Pancreas (tissue), 10 donors: ENCODE measurements at regions not wholly inside any gene's neighbourhood (a gene's known extent, or its start where the extent isn't known, plus 50 kb on each side); places are given as distances from the start of the nearest gene placed in this dataset.

Source experiments
- ATAC-seq, 4 donors: fragments of 200-7000 bp; cut with Tn5 transposase; one replicate each; pipeline versions ENCODE4 v1.8.0 to v1.9.1; 2020; ENCODE audit warnings: mild to moderate bottlenecking in 4 of 4, moderate library complexity in 4 of 4
- DNase-seq, 6 donors: peaks; one replicate each; pipeline ENCODE4 v3.0.0-alpha.2; 2020
- FAIRE-seq: peaks from 2 replicates; lab custom pipeline; 2012; peaks lifted over from hg19 to GRCh38; lab: Jason Lieb, UNC
- H3K27ac ChIP-seq, 4 donors: fragments of 200-600 bp; sonication (generic); 1 replicate in 3 of 4; 2 replicates in 1 of 4; pipeline versions ENCODE4 v1.5.0 to v1.8.0; 2020
- H3K27me3 ChIP-seq, 4 donors: fragments of 200-600 bp; one replicate each; pipeline ENCODE4 v1.8.0; 2021
- H3K36me3 ChIP-seq, 3 donors: fragments of 200-600 bp; sonication (generic) in 1 of 3; one replicate each; pipeline versions ENCODE4 v1.5.0 to v1.8.0; 2020 to 2021
- H3K4me1 ChIP-seq, 3 donors: fragments of 200-600 bp; one replicate each; pipeline ENCODE4 v1.8.0; 2021
- H3K4me3 ChIP-seq, 4 donors: fragments of 200-600 bp; sonication (generic) in 2 of 4; one replicate each; pipeline versions ENCODE4 v1.5.0 to v1.8.0; 2020 to 2021
- H3K9me3 ChIP-seq, 4 donors: fragments of 200-600 bp; one replicate each; pipeline ENCODE4 v1.8.0; 2021
- CTCF ChIP-seq, 4 donors: fragments of 200-600 bp; sonication (generic) in 3 of 4; IDR thresholded peaks; one replicate each; pipeline versions ENCODE4 v1.5.0 to v1.8.0; 2021; ENCODE audit warnings: antibody characterized with exemption in 4 of 4
- WGBS, 2 donors: extraction: QIAGEN DNeasy Blood & Tissue Kit; methylation state at CpG; one replicate each; pipeline ENCODE4 v1.1.7; 2013; 5-methylcytosine and 5-hydroxymethylcytosine counted together
- intact Hi-C, 3 donors: fragments of 100-400 bp; cut with DNase I; formaldehyde crosslinking; loops; one replicate each; pipeline versions ENCODE4 v1.11.1 to v1.14.2; 2022
- donor health status: healthy with polysubstance abuse.
- donor health status: DM: no; HTN: no; CAD: no; lungs with moderate emphysema.
- donor health status: DM: no; HTN: no; CAD: no.
- donor health status: control.
- donor health status: control.
- donor health status: Bipolar disorder and iron deficiency.
- donor health status: DM: yes; HTN: yes; CAD: no.
- donor health status: DM: no; HTN: no; CAD: no.
- donor health status: DM: no; HTN: no; CAD: no.
- donor health status: DM: yes; HTN: yes; CAD: no.

GRCh38 chr2:59912042-59912441, 641.4 kb downstream of the BCL11A start:
- no peak for FAIRE-seq
- H3K4me1 ChIP-seq, result no peaks in the 10 kb centered on the region
- H3K9me3 ChIP-seq, result no peaks in the 10 kb centered on the region
- no peaks in the 10 kb centered on the region for H3K27me3 ChIP-seq
- 93 to 97% methylated on average over 1 of the region's 1 CpG for WGBS, 2 donors
- TF ChIP-seq CTCF (IDR thresholded peaks at IDR 0.05), result no peak
- no peaks in the 10 kb centered on the region for H3K36me3 ChIP-seq
- H3K4me3 ChIP-seq, result no peak overlapping the region
- H3K27ac ChIP-seq, result no peak overlapping the region
- ATAC-seq, result no peak
- no peak for DNase-seq
- intact Hi-C loops, result no loop called here

GRCh38 chr2:59910166-59910565, 643.3 kb downstream of the BCL11A start:
- no peak overlapping the region for H3K4me3 ChIP-seq
- ATAC-seq (no peak), DNase-seq (no peak), FAIRE-seq (no peak)
- H3K4me1 ChIP-seq, result no peaks in the 10 kb centered on the region
- H3K36me3 ChIP-seq, result no peaks in the 10 kb centered on the region
- H3K27ac ChIP-seq, result no peak overlapping the region
- WGBS, 2 donors, result 95 to 96% methylated on average over 1 of the region's 1 CpG
- no peak for TF ChIP-seq CTCF (IDR thresholded peaks at IDR 0.05)
- intact Hi-C loops, result no loop called here
- no peaks in the 10 kb centered on the region for H3K9me3 ChIP-seq
- no peaks in the 10 kb centered on the region for H3K27me3 ChIP-seq

- H3K9me3 ChIP-seq, result no peaks in the 10 kb centered on the region
- intact Hi-C loops, result no loop called here
- 72 to 78% methylated on average over 3 of the region's 3 CpGs for WGBS, 2 donors
- no peaks in the 10 kb centered on the region for H3K4me1 ChIP-seq
- ATAC-seq (no peak), DNase-seq (no peak), FAIRE-seq (no peak)
- H3K27me3 ChIP-seq, result no peaks in the 10 kb centered on the region
- no peak for TF ChIP-seq CTCF (IDR thresholded peaks at IDR 0.05)
- H3K27ac ChIP-seq, result no peak overlapping the region
- no peak overlapping the region for H3K4me3 ChIP-seq
- H3K36me3 ChIP-seq, result no peaks in the 10 kb centered on the region
Measured at GRCh38 chr2:59909147-59909546, 644.3 kb downstream of the BCL11A start.

- intact Hi-C loops, result no loop called here
- DNase-seq, result no peak
- no peak overlapping the region for H3K27ac ChIP-seq
- no peaks in the 10 kb centered on the region for H3K36me3 ChIP-seq
- TF ChIP-seq CTCF (IDR thresholded peaks at IDR 0.05), result no peak
- no peaks in the 10 kb centered on the region for H3K27me3 ChIP-seq
- H3K9me3 ChIP-seq, result no peaks in the 10 kb centered on the region
- no peaks in the 10 kb centered on the region for H3K4me1 ChIP-seq
- no peak for ATAC-seq
- H3K4me3 ChIP-seq, result no peak overlapping the region
- FAIRE-seq, result no peak
- 73 to 83% methylated on average over 2 of the region's 2 CpGs for WGBS, 2 donors
Measured at GRCh38 chr2:59905731-59906130, 647.7 kb downstream of the BCL11A start.

- TF ChIP-seq CTCF (IDR thresholded peaks at IDR 0.05), result no peak
- no peak for DNase-seq
- intact Hi-C loops, result no loop called here
- WGBS, 2 donors, result 71 to 77% methylated on average over 9 of the region's 9 CpGs
- Histone ChIP-seq H3K9me3 (no peaks in the 10 kb centered on the region), H3K36me3 (no peaks in the 10 kb centered on the region), H3K4me1 (no peaks in the 10 kb centered on the region), H3K27me3 (no peaks in the 10 kb centered on the region), H3K27ac (no peak overlapping the region), H3K4me3 (no peak overlapping the region)
- no peak for FAIRE-seq
- ATAC-seq, result no peak
Measured at GRCh38 chr2:59903994-59904544, 649.4 kb downstream of the BCL11A start.
